ENCODE measurements at regions not wholly inside any gene's neighbourhood (a gene's known extent, or its start where the extent isn't known, plus 50 kb on each side); places are given as distances from the start of the nearest gene placed in this dataset.

DNA sequence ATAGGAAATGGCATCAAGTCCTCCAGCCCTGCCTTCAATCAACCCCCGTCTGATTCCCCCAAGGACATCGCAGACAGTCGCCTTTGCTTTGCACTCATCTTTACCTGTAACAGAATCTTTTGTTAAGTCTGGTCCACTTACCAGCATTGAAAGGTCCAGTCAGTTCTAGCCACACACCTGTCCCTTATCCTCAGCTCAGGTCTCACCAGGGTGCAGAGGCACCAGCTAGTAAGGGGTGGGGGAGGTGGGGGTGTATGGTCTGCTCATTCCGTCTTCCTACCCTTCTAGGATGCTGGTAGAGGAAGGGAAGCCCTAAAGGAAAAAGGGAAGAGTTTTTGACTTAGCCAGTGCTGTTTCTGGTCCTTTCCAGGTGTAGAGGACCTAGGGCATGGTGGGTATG is 427.7 kb downstream of the MATN1 start (continued):
- TF ChIP-seq, protein P1, sequence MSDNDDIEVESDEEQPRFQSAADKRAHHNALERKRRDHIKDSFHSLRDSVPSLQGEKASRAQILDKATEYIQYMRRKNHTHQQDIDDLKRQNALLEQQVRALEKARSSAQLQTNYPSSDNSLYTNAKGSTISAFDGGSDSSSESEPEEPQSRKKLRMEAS (IDR thresholded peaks at IDR 0.05), result no peak
- TF ChIP-seq EZH2 (IDR thresholded peaks at IDR 0.05) (no peak), SRF (IDR thresholded peaks at IDR 0.05; ENCODE audit: low read depth) (no peak), POLR2A (IDR thresholded peaks at IDR 0.05; ENCODE audit: borderline replicate concordance, extremely low read depth, insufficient read depth, insufficient read length) (no peak), ZFX (IDR thresholded peaks at IDR 0.05) (no peak), CEBPB (IDR thresholded peaks at IDR 0.05; ENCODE audit: low read depth) (no peak), TCF7L2 (IDR thresholded peaks at IDR 0.05; ENCODE audit: borderline replicate concordance, extremely low read depth, insufficient read depth, insufficient read length) (no peak)

DNA sequence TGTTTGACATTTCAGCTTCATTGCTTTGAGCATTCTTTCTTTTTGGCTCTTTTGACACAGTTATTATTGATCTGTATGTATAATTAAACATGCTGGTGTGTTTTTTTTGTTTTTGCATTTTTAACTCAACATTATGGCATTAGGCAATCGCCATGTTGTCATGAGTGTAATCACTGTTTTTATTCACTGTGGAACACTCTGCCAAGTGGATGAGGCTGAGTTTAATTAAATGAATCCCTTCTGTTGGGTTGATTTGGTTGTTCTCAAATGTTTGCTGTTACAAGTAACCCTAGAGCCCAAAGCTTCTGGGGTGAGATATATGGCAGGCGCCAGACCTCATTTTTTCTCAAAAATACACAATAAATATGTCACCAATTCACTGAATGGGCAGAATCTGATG is 428.1 kb downstream of the MATN1 start:
- Histone ChIP-seq H4K20me1 (ENCODE audit: insufficient read depth) (no peaks in the 10 kb centered on the region), H2AFZ (ENCODE audit: low read depth, low read length, poor library complexity, severe bottlenecking) (no peak overlapping the region), H3K9me2 (ENCODE audit: insufficient read depth) (no peaks in the 10 kb centered on the region), H3K27me3 (ENCODE audit: insufficient read depth, low read length) (peaks cover 30% of the 10 kb centered on the region), H3K4me1 (ENCODE audit: control insufficient read depth in 1 of 2, insufficient read depth in 2 of 2, low read length in 2 of 2) (no peaks in the 10 kb centered on the region), H3K4me3 (replicated peaks in 1 of 2; ENCODE audit: low read depth in 1 of 2, low read length in 2 of 2) (no peak overlapping the region), H3K4me2 (ENCODE audit: low read length) (no peak overlapping the region), H3K79me2 (ENCODE audit: insufficient read depth, low read length) (no peaks in the 10 kb centered on the region), H3K27ac (ENCODE audit: low read depth, low read length) (no peak overlapping the region), H3K9ac (ENCODE audit: low read length) (no peak overlapping the region), H3K9me3 (ENCODE audit: control insufficient read depth in 1 of 2, insufficient read depth in 1 of 2, low read depth in 1 of 2, low read length in 2 of 2) (peaks cover 0 to 4% of the 10 kb centered on the region in 2 experiments; a peak in 1 of 4 replicates), H3K36me3 (ENCODE audit: control insufficient read depth in 1 of 2, insufficient read depth in 2 of 2, low read length in 2 of 2) (no peaks in the 10 kb centered on the region)
- POLR2A ChIA-PET, result no interaction called here
- intact Hi-C loops (cut with micrococcal nuclease), result loop anchor here (2.0 kb wide), 1 partner anchor 14 kb away; no protein-coding TSS in a partner anchor
- ATAC-seq (no peak), DNase-seq (ENCODE audit: low read depth, low spot score) (no peak)
- BruUV-seq (replicated peaks), result no TSS peak
- RAD21 ChIA-PET (ENCODE audit: low non-redundant PET in 1 of 2, low total read pairs in 2 of 2, uncharacterized antibody in 2 of 2, unreplicated experiment in 2 of 2), result no interaction called here
- TF ChIP-seq SIN3A (IDR thresholded peaks at IDR 0.05; ENCODE audit: low read depth) (no peak), FOSL1 (IDR thresholded peaks at IDR 0.05; ENCODE audit: low read depth) (no peak), CEBPB (IDR thresholded peaks at IDR 0.05; ENCODE audit: low read depth) (no peak), SRF (IDR thresholded peaks at IDR 0.05; ENCODE audit: low read depth) (no peak), YY1 (IDR thresholded peaks at IDR 0.05; ENCODE audit: extremely low read depth, insufficient replicate concordance, low read depth, low read length) (no peak), TCF7L2 (IDR thresholded peaks at IDR 0.05; ENCODE audit: borderline replicate concordance, extremely low read depth, insufficient read depth, insufficient read length) (no peak), EZH2phosphoT487 (IDR thresholded peaks at IDR 0.05; ENCODE audit: borderline replicate concordance) (no peak), EGR1 (IDR thresholded peaks at IDR 0.05; ENCODE audit: low read depth) (no peak)
- TF ChIP-seq, protein P2, sequence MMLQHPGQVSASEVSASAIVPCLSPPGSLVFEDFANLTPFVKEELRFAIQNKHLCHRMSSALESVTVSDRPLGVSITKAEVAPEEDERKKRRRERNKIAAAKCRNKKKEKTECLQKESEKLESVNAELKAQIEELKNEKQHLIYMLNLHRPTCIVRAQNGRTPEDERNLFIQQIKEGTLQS (IDR thresholded peaks at IDR 0.05), result no peak
- TF ChIP-seq, protein P3, sequence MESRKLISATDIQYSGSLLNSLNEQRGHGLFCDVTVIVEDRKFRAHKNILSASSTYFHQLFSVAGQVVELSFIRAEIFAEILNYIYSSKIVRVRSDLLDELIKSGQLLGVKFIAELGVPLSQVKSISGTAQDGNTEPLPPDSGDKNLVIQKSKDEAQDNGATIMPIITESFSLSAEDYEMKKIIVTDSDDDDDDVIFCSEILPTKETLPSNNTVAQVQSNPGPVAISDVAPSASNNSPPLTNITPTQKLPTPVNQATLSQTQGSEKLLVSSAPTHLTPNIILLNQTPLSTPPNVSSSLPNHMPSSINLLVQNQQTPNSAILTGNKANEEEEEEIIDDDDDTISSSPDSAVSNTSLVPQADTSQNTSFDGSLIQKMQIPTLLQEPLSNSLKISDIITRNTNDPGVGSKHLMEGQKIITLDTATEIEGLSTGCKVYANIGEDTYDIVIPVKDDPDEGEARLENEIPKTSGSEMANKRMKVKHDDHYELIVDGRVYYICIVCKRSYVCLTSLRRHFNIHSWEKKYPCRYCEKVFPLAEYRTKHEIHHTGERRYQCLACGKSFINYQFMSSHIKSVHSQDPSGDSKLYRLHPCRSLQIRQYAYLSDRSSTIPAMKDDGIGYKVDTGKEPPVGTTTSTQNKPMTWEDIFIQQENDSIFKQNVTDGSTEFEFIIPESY (IDR thresholded peaks at IDR 0.05; ENCODE audit: extremely low read depth, insufficient replicate concordance, low read length), result no peak
- TF ChIP-seq, protein P1 (IDR thresholded peaks at IDR 0.05), result no peak
- CTCF ChIA-PET, result no interaction called here

Data from HCT116 (cell line).